Stimulated activated CD4-positive, alpha-beta T cell treated with anti-CD3 and anti-CD28 coated beads, TNF-alpha, amount 100 ng/mL, for 48 hours (primary cell): ENCODE measurements at regions not wholly inside any gene's neighbourhood (a gene's known extent, or its start where the extent isn't known, plus 50 kb on each side); places are given as distances from the start of the nearest gene placed in this dataset.
"Not testable (repeated sequence)": the region's sequence is repeated elsewhere in the genome, so short reads cannot be mapped to it uniquely, and the experiment has no call there.

ENCODE experiments used
- DNase-seq, 3 donors: peaks; one replicate each; pipeline ENCODE4 v3.0.0-alpha.2; 2020; ENCODE audit warnings: low read depth in 3 of 3

- no peak for DNase-seq
Observed at GRCh38 chr5:123721675-123722276, 209.8 kb downstream of the CSNK1G3 start.

GRCh38 chr5:123720955-123721354 lies 209.0 kb downstream of the CSNK1G3 start:
- DNase-seq, result no peak

- DNase-seq, result no peak
Observed at GRCh38 chr5:123720339-123720738, 208.4 kb downstream of the CSNK1G3 start.

- DNase-seq, result no peak
Observed at GRCh38 chr5:123719004-123719403, 207.0 kb downstream of the CSNK1G3 start.

- DNase-seq, result no peak
Observed at GRCh38 chr5:123718238-123718637, 206.3 kb downstream of the CSNK1G3 start.

GRCh38 chr5:123717139-123717538 lies 205.2 kb downstream of the CSNK1G3 start:
- no peak for DNase-seq

GRCh38 chr5:123710031-123710430 lies 198.1 kb downstream of the CSNK1G3 start:
- DNase-seq, result no peak

GRCh38 chr5:123709422-123709821 lies 197.4 kb downstream of the CSNK1G3 start:
- no peak for DNase-seq

- DNase-seq, result no peak
Observed at GRCh38 chr5:123708074-123708806, 196.3 kb downstream of the CSNK1G3 start.

GRCh38 chr5:123706531-123706930 lies 194.6 kb downstream of the CSNK1G3 start:
- DNase-seq, result no peak

- no peak for DNase-seq
Observed at GRCh38 chr5:123705741-123706140, 193.8 kb downstream of the CSNK1G3 start.

GRCh38 chr5:123701511-123702200 lies 189.7 kb downstream of the CSNK1G3 start:
- no peak for DNase-seq

GRCh38 chr5:123700624-123701287 lies 188.8 kb downstream of the CSNK1G3 start:
- no peak for DNase-seq

GRCh38 chr5:123699571-123699970 lies 187.6 kb downstream of the CSNK1G3 start:
- no peak for DNase-seq

GRCh38 chr5:123698937-123699336 lies 187.0 kb downstream of the CSNK1G3 start:
- not testable (repeated sequence) for DNase-seq

GRCh38 chr5:123696921-123697341 lies 185.0 kb downstream of the CSNK1G3 start:
- no peak for DNase-seq

- DNase-seq, result no peak
Observed at GRCh38 chr5:123690821-123691220, 178.8 kb downstream of the CSNK1G3 start.

GRCh38 chr5:123681061-123681460 lies 169.1 kb downstream of the CSNK1G3 start:
- DNase-seq, result no peak

GRCh38 chr5:123673107-123673506 lies 161.1 kb downstream of the CSNK1G3 start:
- no peak for DNase-seq

GRCh38 chr5:123671711-123672456 lies 159.9 kb downstream of the CSNK1G3 start:
- DNase-seq, result no peak

- DNase-seq, result peak; percentile 2 to 24 (median 16)
Observed at GRCh38 chr5:123671042-123671441, 159.1 kb downstream of the CSNK1G3 start.
